HepG2 (cell line): ENCODE measurements at regions not wholly inside any gene's neighbourhood (a gene's known extent, or its start where the extent isn't known, plus 50 kb on each side); places are given as distances from the start of the nearest gene placed in this dataset.

ENCODE experiments used
- ATAC-seq: fragments of 200-7000 bp; cut with Tn5 transposase; 3 replicates; pipeline ENCODE4 v1.9.1; 2020; ENCODE audit warnings: mild to moderate bottlenecking, moderate library complexity
- BruUV-seq: library from RNA; stranded (reverse); fragments of 400-500 nt; replicated peaks from 2 replicates; lab custom pipeline; 2021; lab: Mats Ljungman, UMichigan
- CTCF ChIA-PET: fragments of 300-600 bp; formaldehyde crosslinking; extraction: SDS; loops from one replicate; lab custom pipeline; 2021; ENCODE audit warnings: low total read pairs, inconsistent platforms, low intra/inter-chr PET ratio; lab: Yijun Ruan, JAX
- POLR2A ChIA-PET: fragments of 350-600 bp; sonication (Branson Sonifier 250); formaldehyde crosslinking; loops from one replicate; lab custom pipeline; 2020; ENCODE audit warnings: antibody characterized with exemption, inconsistent platforms; lab: Yijun Ruan, JAX
- DNase-seq: peaks from one replicate; pipeline ENCODE4 v3.0.0-alpha.2; 2015; ENCODE audit warnings: low spot score
- FAIRE-seq: peaks from 3 replicates; lab custom pipeline; 2011; peaks lifted over from hg19 to GRCh38; lab: Jason Lieb, UNC
- H2AFZ ChIP-seq: one replicate; pipeline ENCODE4 v1.6.1; 2011; ENCODE audit warnings: low read length, inconsistent platforms
- H3K27ac ChIP-seq: fragments of 300-600 bp; 3 replicates; pipeline ENCODE4 v1.8.0; 2011; ENCODE audit warnings: mixed run types, mild to moderate bottlenecking, mixed read lengths, low read length, inconsistent platforms; ENCODE audit not compliant: insufficient read depth; ENCODE audit errors: extremely low read length
- H3K27me3 ChIP-seq, 2 experiments: fragments of 200-600 bp in 1 of 2; 2 replicates in 1 of 2; 3 replicates in 1 of 2; pipeline versions ENCODE4 v1.6.0 to v1.8.0; 2011; ENCODE audit warnings: low read length in 2 of 2, mild to moderate bottlenecking in 2 of 2, moderate library complexity in 2 of 2, inconsistent platforms in 1 of 2; ENCODE audit not compliant: insufficient read depth in 2 of 2, control insufficient read depth in 1 of 2
- H3K36me3 ChIP-seq, 2 experiments: fragments of 200-600 bp in 1 of 2; replicated peaks in 1 of 2; 2 replicates in 1 of 2; 3 replicates in 1 of 2; pipeline versions ENCODE4 v1.5.1 to v1.8.0; 2011; ENCODE audit warnings: low read length in 2 of 2, inconsistent platforms in 1 of 2; ENCODE audit not compliant: insufficient read depth in 2 of 2, control insufficient read depth in 1 of 2
- H3K4me1 ChIP-seq: 2 replicates; pipeline ENCODE4 v1.5.1; 2012; ENCODE audit warnings: low read length, inconsistent platforms; ENCODE audit not compliant: insufficient read depth
- H3K4me2 ChIP-seq: 2 replicates; pipeline ENCODE4 v1.6.0; 2011; ENCODE audit warnings: low read depth, low read length, inconsistent platforms
- H3K4me3 ChIP-seq, 3 experiments: fragments of 200-600 bp in 1 of 3; sonication (generic), shearing (Covaris generic) in 1 of 3; replicated peaks in 1 of 3; 2 replicates each; pipeline ENCODE4 v1.5.1; 2011 to 2016; ENCODE audit warnings: low read length in 3 of 3, inconsistent platforms in 2 of 3, low read depth in 2 of 3, mild to moderate bottlenecking in 2 of 3, control low read depth in 1 of 3, mixed read lengths in 1 of 3; ENCODE audit not compliant: insufficient read depth in 1 of 3
- H3K79me2 ChIP-seq: one replicate; pipeline ENCODE4 v1.6.1; 2011; ENCODE audit warnings: low read length, inconsistent platforms; ENCODE audit not compliant: insufficient read depth
- H3K9ac ChIP-seq: 2 replicates; pipeline ENCODE4 v1.6.0; 2011; ENCODE audit warnings: mild to moderate bottlenecking, low read depth, low read length, inconsistent platforms; ENCODE audit not compliant: insufficient read depth
- H3K9me3 ChIP-seq: 2 replicates; pipeline ENCODE4 v1.5.1; 2012; ENCODE audit warnings: mild to moderate bottlenecking, low read length
- H4K20me1 ChIP-seq: 2 replicates; pipeline ENCODE4 v1.6.0; 2011; ENCODE audit warnings: inconsistent platforms, mild to moderate bottlenecking, low read length, moderate library complexity; ENCODE audit not compliant: insufficient read depth
- CENPT ChIP-seq: sonication (generic); formaldehyde crosslinking; IDR thresholded peaks from 2 replicates; pipeline ENCODE4 v1.8.0; 2022; ENCODE audit warnings: low read depth, mild to moderate bottlenecking, moderate library complexity, missing genetic modification reagents
- DZIP1 ChIP-seq: sonication (generic); formaldehyde crosslinking; IDR thresholded peaks from 2 replicates; pipeline ENCODE4 v1.5.0; 2020; ENCODE audit warnings: mild to moderate bottlenecking, missing genetic modification reagents
- FOSL1 ChIP-seq: sonication (generic); formaldehyde crosslinking; IDR thresholded peaks from 2 replicates; pipeline ENCODE4 v1.9.0; 2021; ENCODE audit warnings: missing genetic modification reagents, borderline replicate concordance
- HNF4G ChIP-seq, 2 experiments: sonication (generic) in 1 of 2; formaldehyde crosslinking in 1 of 2; IDR thresholded peaks; 2 replicates each; pipeline versions ENCODE4 v1.4.0 to v1.6.1; 2011 to 2020; ENCODE audit warnings: borderline replicate concordance in 2 of 2, low read depth in 2 of 2, mild to moderate bottlenecking in 2 of 2, low read length in 1 of 2, missing genetic modification reagents in 1 of 2, moderate library complexity in 1 of 2
- HNRNPK ChIP-seq: fragments of 200-400 bp; formaldehyde crosslinking; IDR thresholded peaks from 2 replicates; pipeline ENCODE4 v1.6.1; 2018; ENCODE audit warnings: low read length, low read depth, moderate library complexity, mild to moderate bottlenecking; ENCODE audit not compliant: poor library complexity, severe bottlenecking
- MTA1 ChIP-seq: sonication (generic); formaldehyde crosslinking; IDR thresholded peaks from 2 replicates; pipeline ENCODE4 v1.4.0; 2020; ENCODE audit warnings: missing genetic modification reagents, mild to moderate bottlenecking, borderline replicate concordance
- RARG ChIP-seq: sonication (generic); formaldehyde crosslinking; IDR thresholded peaks from 2 replicates; pipeline ENCODE4 v1.4.0; 2020; ENCODE audit warnings: low read depth, mild to moderate bottlenecking, missing genetic modification reagents
- SIN3B ChIP-seq: fragments of 150-350 bp; IDR thresholded peaks from 2 replicates; pipeline ENCODE4 v1.6.1; 2014; ENCODE audit warnings: low read length
- TBL1XR1 ChIP-seq: fragments of 150-350 bp; IDR thresholded peaks from 2 replicates; pipeline ENCODE4 v1.6.1; 2014; ENCODE audit warnings: borderline replicate concordance, low read length; ENCODE audit not compliant: partially characterized antibody
- TBP ChIP-seq: sonication (generic); formaldehyde crosslinking; IDR thresholded peaks from 2 replicates; pipeline ENCODE4 v1.5.0; 2020; ENCODE audit warnings: missing genetic modification reagents
- YEATS4 ChIP-seq: sonication (generic); formaldehyde crosslinking; IDR thresholded peaks from 2 replicates; pipeline ENCODE4 v1.4.0; 2020; ENCODE audit warnings: missing genetic modification reagents, borderline replicate concordance
- ZNF124 ChIP-seq: sonication (generic); formaldehyde crosslinking; IDR thresholded peaks from 2 replicates; pipeline ENCODE4 v1.4.0; 2020; ENCODE audit warnings: missing genetic modification reagents
- ZNF761 ChIP-seq: sonication (generic); formaldehyde crosslinking; conservative IDR thresholded peaks from 2 replicates; pipeline ENCODE4 v1.4.0; 2020; ENCODE audit warnings: mild to moderate bottlenecking, missing genetic modification reagents
- ZNF766 ChIP-seq: sonication (generic); formaldehyde crosslinking; IDR thresholded peaks from 2 replicates; pipeline ENCODE4 v1.5.0; 2020; ENCODE audit warnings: missing genetic modification reagents, borderline replicate concordance
- ZNF770 ChIP-seq: sonication (generic); formaldehyde crosslinking; IDR thresholded peaks from 2 replicates; pipeline ENCODE4 v1.5.0; 2020; ENCODE audit warnings: mild to moderate bottlenecking, missing genetic modification reagents
- ZNF782 ChIP-seq: sonication (generic); formaldehyde crosslinking; IDR thresholded peaks from 2 replicates; pipeline ENCODE4 v1.4.0; 2020; ENCODE audit warnings: missing genetic modification reagents, mild to moderate bottlenecking, borderline replicate concordance
- WGBS: methylation state at CpG from one replicate; pipeline ENCODE4 v1.1.6; 2017; ENCODE audit warnings: low lambda C conversion rate; 5-methylcytosine and 5-hydroxymethylcytosine counted together
- in situ Hi-C: cut with HindIII; loops from 2 replicates; pipeline ENCODE4 v1.10.0; 2017; ENCODE audit warnings: low pct_unique_long_range_greater_than_20kb; ENCODE audit not compliant: extremely low pct_ligation_motif_present
- intact Hi-C: fragments of 100-400 bp; cut with micrococcal nuclease; formaldehyde crosslinking; loops from one replicate; pipeline ENCODE4 v1.10.0; 2022; ENCODE audit not compliant: unreplicated experiment

- no peak for ATAC-seq
- Histone ChIP-seq H2AFZ (no peak overlapping the region), H4K20me1 (no peaks in the 10 kb centered on the region), H3K4me1 (no peaks in the 10 kb centered on the region), H3K4me3 (no peak overlapping the region), H3K36me3 (no peaks in the 10 kb centered on the region), H3K27me3 (no peaks in the 10 kb centered on the region), H3K79me2 (no peaks in the 10 kb centered on the region), H3K9me3 (no peaks in the 10 kb centered on the region), H3K9ac (no peak overlapping the region), H3K27ac (no peak overlapping the region), H3K4me2 (no peak overlapping the region)
- intact Hi-C loops = no loop called here
- no TSS peak for BruUV-seq
- in situ Hi-C loops = no loop called here
- POLR2A ChIA-PET = no interaction called here
- CTCF ChIA-PET = no interaction called here
- TF ChIP-seq FOSL1 (CRISPR knock-in tag) (no peak), ZNF782 (CRISPR knock-in tag) (no peak), RARG (CRISPR knock-in tag) (no peak), DZIP1 (no peak), ZNF761 (no peak), MTA1 (CRISPR knock-in tag) (no peak)
- no peak for DNase-seq
- no peak for FAIRE-seq
Observed at GRCh38 chr3:147160984-147161383, 245.4 kb downstream of the ZIC4 start.

- Histone ChIP-seq H3K79me2 (no peaks in the 10 kb centered on the region), H3K9ac (no peak overlapping the region), H3K27me3 (no peaks in the 10 kb centered on the region), H3K4me3 (no peak overlapping the region), H4K20me1 (no peaks in the 10 kb centered on the region), H3K4me1 (no peaks in the 10 kb centered on the region), H2AFZ (no peak overlapping the region), H3K4me2 (no peak overlapping the region), H3K36me3 (no peaks in the 10 kb centered on the region), H3K9me3 (no peaks in the 10 kb centered on the region), H3K27ac (no peak overlapping the region)
- ChIA-PET CTCF (no interaction called here), POLR2A (no interaction called here)
- ATAC-seq (no peak), FAIRE-seq (no peak), DNase-seq (no peak)
- 0% methylated on average over 1 of the region's 1 CpG for WGBS
- intact Hi-C loops = no loop called here
- no TSS peak for BruUV-seq
- in situ Hi-C loops = no loop called here
- TF ChIP-seq ZNF124 (CRISPR knock-in tag) (no peak), TBP (CRISPR knock-in tag) (no peak), HNRNPK (no peak), ZNF766 (CRISPR knock-in tag) (no peak), SIN3B (no peak), YEATS4 (CRISPR knock-in tag) (no peak), ZNF770 (no peak), TBL1XR1 (no peak), CENPT (no peak), HNF4G (IDR thresholded peaks at IDR 0.05; ENCODE audit: borderline replicate concordance, low read depth, low read length) (no peak), HNF4G (CRISPR knock-in tag; IDR thresholded peaks at IDR 0.05; ENCODE audit: borderline replicate concordance, low read depth) (no peak)
Observed at GRCh38 chr3:147159141-147159540, 247.2 kb downstream of the ZIC4 start.
